BE2C (cell line): ENCODE measurements at regions not wholly inside any gene's neighbourhood (a gene's known extent, or its start where the extent isn't known, plus 50 kb on each side); places are given as distances from the start of the nearest gene placed in this dataset.

Source experiments
- DNase-seq: peaks from one replicate; pipeline ENCODE4 v3.0.0-alpha.2; 2020
- H3K27me3 ChIP-seq: fragments of 250-450 bp; sonication (Bioruptor Pico); 2 replicates; pipeline ENCODE4 v1.5.1; 2020; ENCODE audit warnings: mild to moderate bottlenecking
- H3K36me3 ChIP-seq: fragments of 250-450 bp; sonication (Bioruptor Pico); 2 replicates; pipeline ENCODE4 v1.5.1; 2020; ENCODE audit warnings: mild to moderate bottlenecking
- H3K4me1 ChIP-seq: fragments of 250-450 bp; sonication (Bioruptor Pico); 2 replicates; pipeline ENCODE4 v1.5.1; 2020
- H3K4me3 ChIP-seq: 2 replicates; pipeline ENCODE4 v1.5.1; 2011; ENCODE audit warnings: low read depth, low read length
- H3K9me3 ChIP-seq: fragments of 250-450 bp; sonication (Bioruptor Pico); 2 replicates; pipeline ENCODE4 v1.5.1; 2020
- CTCF ChIP-seq: IDR thresholded peaks from 2 replicates; pipeline ENCODE4 v1.5.1; 2012; ENCODE audit warnings: mild to moderate bottlenecking, low read depth, low read length

- H3K9me3 ChIP-seq, result no peaks in the 10 kb centered on the region
- no peak for TF ChIP-seq CTCF
- DNase-seq, result no peak
- no peaks in the 10 kb centered on the region for H3K27me3 ChIP-seq
- H3K36me3 ChIP-seq, result no peaks in the 10 kb centered on the region
- H3K4me1 ChIP-seq, result no peaks in the 10 kb centered on the region
- no peak overlapping the region for H3K4me3 ChIP-seq
Observed at GRCh38 chr9:73074176-73074708, 77.4 kb upstream of the ANXA1 start.

DNA sequence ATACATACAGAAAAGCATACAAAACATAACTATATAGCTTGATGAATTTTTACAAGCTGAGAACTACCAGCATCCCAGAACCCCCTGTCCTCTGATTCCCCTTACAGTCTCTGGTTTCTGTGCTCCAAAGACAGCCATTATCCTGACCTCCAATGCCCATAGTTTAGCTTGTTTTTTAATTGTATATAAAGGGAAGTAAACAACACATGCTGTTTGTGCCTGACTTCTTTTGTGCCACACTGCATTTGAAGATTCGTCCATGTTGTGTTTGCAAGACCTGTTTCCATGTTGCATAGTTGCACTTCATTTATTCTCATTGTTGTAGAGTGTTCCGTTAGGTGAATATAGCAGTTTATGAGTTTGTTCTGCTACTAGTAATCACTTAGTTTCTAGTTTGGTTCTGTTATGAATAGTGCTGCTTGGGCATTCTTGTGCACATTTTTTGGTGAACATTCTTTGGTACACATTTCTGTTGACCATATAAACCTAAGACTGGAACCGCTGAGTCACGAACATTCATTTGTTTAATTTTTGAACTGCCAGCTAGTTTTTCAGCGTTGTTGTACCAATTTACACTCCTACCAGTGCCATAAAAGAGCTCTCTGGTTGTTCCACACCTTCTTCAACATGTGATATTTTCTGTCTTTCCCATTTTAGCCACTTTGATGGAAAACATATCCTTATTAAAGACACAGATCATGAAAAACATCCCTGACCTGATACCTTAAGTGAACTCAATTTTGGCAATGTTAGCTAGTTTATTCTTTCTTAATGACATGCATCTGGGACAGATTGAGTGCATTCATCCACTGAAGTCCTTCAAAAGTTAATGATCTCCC is 78.1 kb upstream of the ANXA1 start:
- no peak overlapping the region for H3K4me3 ChIP-seq
- no peaks in the 10 kb centered on the region for H3K36me3 ChIP-seq
- no peak for DNase-seq
- no peaks in the 10 kb centered on the region for H3K9me3 ChIP-seq
- H3K27me3 ChIP-seq, result no peaks in the 10 kb centered on the region
- no peak for TF ChIP-seq CTCF
- no peaks in the 10 kb centered on the region for H3K4me1 ChIP-seq

- H3K4me1 ChIP-seq, result no peaks in the 10 kb centered on the region
- no peak overlapping the region for H3K4me3 ChIP-seq
- no peaks in the 10 kb centered on the region for H3K9me3 ChIP-seq
- no peaks in the 10 kb centered on the region for H3K27me3 ChIP-seq
- no peak for DNase-seq
- no peaks in the 10 kb centered on the region for H3K36me3 ChIP-seq
- no peak for TF ChIP-seq CTCF
Observed at GRCh38 chr9:73067074-73067473, 84.6 kb upstream of the ANXA1 start.

- no peak for DNase-seq
- no peaks in the 10 kb centered on the region for H3K27me3 ChIP-seq
- no peaks in the 10 kb centered on the region for H3K36me3 ChIP-seq
- no peaks in the 10 kb centered on the region for H3K9me3 ChIP-seq
- no peak for TF ChIP-seq CTCF
- H3K4me1 ChIP-seq, result no peaks in the 10 kb centered on the region
- H3K4me3 ChIP-seq, result no peak overlapping the region
Observed at GRCh38 chr9:73065439-73065838, 86.2 kb upstream of the ANXA1 start.

DNA sequence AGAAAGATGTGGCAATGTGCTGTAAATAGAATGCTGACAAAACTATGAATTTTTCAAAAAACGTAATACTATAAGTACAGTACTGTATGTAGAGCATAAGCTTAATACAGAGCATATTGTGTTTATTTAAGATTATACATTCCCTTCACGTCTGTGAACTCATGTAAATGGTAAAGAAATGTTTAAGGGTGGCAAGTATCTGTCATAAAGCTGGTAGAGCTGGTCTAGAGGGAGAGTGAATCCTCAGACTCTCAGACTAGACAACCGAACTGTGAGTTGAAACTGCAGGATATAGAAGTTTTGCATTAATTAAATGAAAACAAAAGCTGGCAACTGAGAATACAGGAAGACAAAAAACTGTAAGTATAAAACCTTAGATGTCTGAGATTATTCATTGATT is 87.3 kb upstream of the ANXA1 start:
- Histone ChIP-seq H3K9me3 (no peaks in the 10 kb centered on the region), H3K4me1 (no peaks in the 10 kb centered on the region), H3K4me3 (no peak overlapping the region), H3K27me3 (no peaks in the 10 kb centered on the region), H3K36me3 (no peaks in the 10 kb centered on the region)
- no peak for DNase-seq
- TF ChIP-seq CTCF, result no peak

DNA sequence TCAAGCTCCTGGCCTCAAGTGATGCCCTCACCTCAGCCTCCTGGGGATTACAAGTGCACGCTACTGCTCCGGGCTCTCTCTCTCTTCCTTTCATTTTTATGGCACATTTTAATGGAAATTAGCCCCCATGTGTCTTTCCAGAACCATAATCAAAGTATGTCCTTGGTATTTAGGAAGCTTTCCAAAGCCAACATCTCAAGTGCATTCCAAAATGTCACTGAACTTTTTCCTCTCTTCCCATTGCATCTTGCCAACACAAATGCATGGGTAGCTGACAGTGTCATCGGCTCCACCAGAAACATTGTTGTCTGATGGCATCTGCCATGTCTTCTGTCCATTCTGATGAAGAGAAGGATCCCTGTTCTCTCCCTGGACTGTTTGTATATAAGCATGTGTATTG is 90.5 kb upstream of the ANXA1 start:
- TF ChIP-seq CTCF, result no peak
- H3K36me3 ChIP-seq, result no peaks in the 10 kb centered on the region
- no peak overlapping the region for H3K4me3 ChIP-seq
- no peak for DNase-seq
- H3K27me3 ChIP-seq, result no peaks in the 10 kb centered on the region
- H3K4me1 ChIP-seq, result no peaks in the 10 kb centered on the region
- no peaks in the 10 kb centered on the region for H3K9me3 ChIP-seq
